Caco-2 (cell line): ENCODE measurements at regions not wholly inside any gene's neighbourhood (a gene's known extent, or its start where the extent isn't known, plus 50 kb on each side); places are given as distances from the start of the nearest gene placed in this dataset.

Experiments
- BruUV-seq: library from RNA; stranded (reverse); fragments of 400-500 nt; replicated peaks from 2 replicates; lab custom pipeline; 2021; lab: Mats Ljungman, UMichigan
- CTCF ChIA-PET: fragments of 300-600 bp; sonication (Branson Sonifier 250); formaldehyde crosslinking; loops from one replicate; lab custom pipeline; 2022; ENCODE audit warnings: antibody characterized with exemption; lab: Charles Lee
- POLR2A ChIA-PET: fragments of 300-600 bp; sonication (Branson Sonifier 250); formaldehyde crosslinking; loops from one replicate; lab custom pipeline; 2022; ENCODE audit warnings: antibody characterized with exemption; lab: Charles Lee
- DNase-seq, 2 experiments: peaks; one replicate each; pipeline versions ENCODE4 v3.0.0 to v3.0.0-alpha.2; 2020 to 2022
- H3K27me3 ChIP-seq: replicated peaks from 2 replicates; pipeline ENCODE4 v1.6.0; 2011; ENCODE audit warnings: low read length; ENCODE audit not compliant: control insufficient read depth, insufficient read depth
- H3K36me3 ChIP-seq: 2 replicates; pipeline ENCODE4 v1.5.1; 2011; ENCODE audit warnings: low read length; ENCODE audit not compliant: control insufficient read depth, insufficient read depth
- H3K4me1 ChIP-seq: fragments of 250-450 bp; sonication (Bioruptor Pico); 2 replicates; pipeline ENCODE4 v1.5.1; 2020; ENCODE audit warnings: mild to moderate bottlenecking
- H3K4me3 ChIP-seq: 2 replicates; pipeline ENCODE4 v1.5.1; 2011; ENCODE audit warnings: low read depth, mild to moderate bottlenecking, control low read depth, low read length
- H3K9me3 ChIP-seq: fragments of 250-450 bp; sonication (Bioruptor Pico); 2 replicates; pipeline ENCODE4 v1.5.1; 2020; ENCODE audit warnings: mild to moderate bottlenecking, moderate library complexity
- H3K27ac Mint-ChIP-seq: one replicate; pipeline ENCODE4 v1.8.0; 2022; ENCODE audit warnings: mixed read lengths; ENCODE audit not compliant: unreplicated experiment
- H3K27me3 Mint-ChIP-seq: one replicate; pipeline ENCODE4 v1.8.0; 2022; ENCODE audit warnings: mixed read lengths; ENCODE audit not compliant: insufficient read depth, unreplicated experiment
- H3K36me3 Mint-ChIP-seq: one replicate; pipeline ENCODE4 v1.8.0; 2022; ENCODE audit warnings: mild to moderate bottlenecking, mixed read lengths; ENCODE audit not compliant: insufficient read depth, unreplicated experiment
- H3K4me1 Mint-ChIP-seq: one replicate; pipeline ENCODE4 v1.8.0; 2022; ENCODE audit warnings: low read depth, mixed read lengths; ENCODE audit not compliant: unreplicated experiment
- H3K4me3 Mint-ChIP-seq: one replicate; pipeline ENCODE4 v1.8.0; 2022; ENCODE audit warnings: mild to moderate bottlenecking, moderate library complexity, mixed read lengths; ENCODE audit not compliant: unreplicated experiment
- H3K9me3 Mint-ChIP-seq: one replicate; pipeline ENCODE4 v1.8.0; 2022; ENCODE audit warnings: mixed read lengths; ENCODE audit not compliant: unreplicated experiment
- intact Hi-C: fragments of 100-400 bp; cut with micrococcal nuclease; formaldehyde crosslinking; loops from one replicate; pipeline ENCODE4 v1.10.0; 2022; ENCODE audit not compliant: unreplicated experiment
- TF ChIP-seq, protein P1 (sequence below), 2 experiments: fragments of 200-600 bp in 1 of 2; IDR thresholded peaks; 1 replicate in 1 of 2; 2 replicates in 1 of 2; pipeline versions ENCODE4 v1.5.1 to v1.8.0; 2011 to 2022; ENCODE audit warnings: antibody characterized with exemption in 1 of 2, control low read depth in 1 of 2, inconsistent platforms in 1 of 2, low read depth in 1 of 2, low read length in 1 of 2, mild to moderate bottlenecking in 1 of 2, moderate library complexity in 1 of 2; ENCODE audit not compliant: insufficient read depth in 1 of 2, severe bottlenecking in 1 of 2, unreplicated experiment in 1 of 2

DNA sequence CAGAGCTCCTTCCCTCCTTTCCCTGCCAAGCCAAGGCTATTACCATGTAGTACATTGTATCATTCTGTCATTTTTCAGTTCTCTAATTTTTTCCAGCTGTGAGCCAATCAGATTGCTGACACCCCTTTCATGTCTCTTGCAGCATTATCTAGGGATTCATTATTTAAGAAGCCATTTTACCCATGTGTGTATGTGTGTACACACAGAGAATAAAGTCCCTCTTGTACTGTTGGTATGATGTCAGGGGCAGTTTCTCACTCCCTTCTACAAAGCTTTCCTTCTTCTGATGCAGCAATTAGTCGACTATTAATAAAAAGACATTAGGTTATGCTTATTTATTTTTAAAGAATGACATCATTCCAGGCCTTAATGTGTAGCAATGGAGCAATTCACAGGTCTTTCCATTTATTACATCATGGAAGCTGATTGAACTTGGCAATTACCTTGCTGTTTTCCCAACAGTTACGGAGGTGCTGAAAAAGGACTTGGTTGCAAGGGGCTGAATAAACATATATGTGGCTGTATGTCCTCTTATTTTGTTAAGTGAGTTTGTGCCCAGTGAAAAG, 159.4 kb upstream of the HS3ST3A1 start:
- H3K27ac Mint-ChIP-seq, result no peak overlapping the region
- intact Hi-C loops, result no loop called here
- Histone ChIP-seq H3K27me3 (no peaks in the 10 kb centered on the region), H3K4me1 (no peaks in the 10 kb centered on the region), H3K36me3 (no peaks in the 10 kb centered on the region), H3K4me3 (no peak overlapping the region), H3K9me3 (no peaks in the 10 kb centered on the region)
- H3K9me3 Mint-ChIP-seq, result no peaks in the 10 kb centered on the region
- H3K4me3 Mint-ChIP-seq, result no peak overlapping the region
- no peaks in the 10 kb centered on the region for H3K27me3 Mint-ChIP-seq
- BruUV-seq, result no TSS peak
- CTCF ChIA-PET, result no interaction called here
- DNase-seq, result no peak
- POLR2A ChIA-PET, result no interaction called here
- TF ChIP-seq, protein P1, sequence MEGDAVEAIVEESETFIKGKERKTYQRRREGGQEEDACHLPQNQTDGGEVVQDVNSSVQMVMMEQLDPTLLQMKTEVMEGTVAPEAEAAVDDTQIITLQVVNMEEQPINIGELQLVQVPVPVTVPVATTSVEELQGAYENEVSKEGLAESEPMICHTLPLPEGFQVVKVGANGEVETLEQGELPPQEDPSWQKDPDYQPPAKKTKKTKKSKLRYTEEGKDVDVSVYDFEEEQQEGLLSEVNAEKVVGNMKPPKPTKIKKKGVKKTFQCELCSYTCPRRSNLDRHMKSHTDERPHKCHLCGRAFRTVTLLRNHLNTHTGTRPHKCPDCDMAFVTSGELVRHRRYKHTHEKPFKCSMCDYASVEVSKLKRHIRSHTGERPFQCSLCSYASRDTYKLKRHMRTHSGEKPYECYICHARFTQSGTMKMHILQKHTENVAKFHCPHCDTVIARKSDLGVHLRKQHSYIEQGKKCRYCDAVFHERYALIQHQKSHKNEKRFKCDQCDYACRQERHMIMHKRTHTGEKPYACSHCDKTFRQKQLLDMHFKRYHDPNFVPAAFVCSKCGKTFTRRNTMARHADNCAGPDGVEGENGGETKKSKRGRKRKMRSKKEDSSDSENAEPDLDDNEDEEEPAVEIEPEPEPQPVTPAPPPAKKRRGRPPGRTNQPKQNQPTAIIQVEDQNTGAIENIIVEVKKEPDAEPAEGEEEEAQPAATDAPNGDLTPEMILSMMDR (IDR thresholded peaks at IDR 0.05; ENCODE audit: insufficient read depth in 1 of 2, low read depth in 1 of 2, low read length in 1 of 2, severe bottlenecking in 1 of 2, unreplicated experiment in 1 of 2), result no peak
- no peaks in the 10 kb centered on the region for H3K4me1 Mint-ChIP-seq
- H3K36me3 Mint-ChIP-seq, result no peaks in the 10 kb centered on the region

DNA sequence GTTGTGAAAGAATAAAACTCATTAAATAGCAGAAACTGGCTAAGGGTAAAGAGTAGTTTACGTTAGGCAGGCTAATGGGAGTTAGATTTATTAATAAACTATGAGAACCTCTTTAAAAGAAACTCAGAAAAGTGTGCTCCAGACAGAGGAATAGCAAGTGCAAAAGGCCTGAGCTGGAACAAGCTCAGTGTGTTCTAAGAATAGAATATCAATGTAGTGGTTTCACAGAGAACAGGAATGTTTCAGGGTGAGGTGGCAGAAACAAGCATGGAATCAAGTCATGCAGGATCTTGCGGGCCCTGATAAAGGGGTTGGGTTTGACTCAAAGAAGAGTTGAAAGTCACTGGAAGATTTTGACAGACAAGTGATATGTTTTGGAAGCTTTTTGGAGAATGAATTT, 164.0 kb upstream of the HS3ST3A1 start:
- Histone ChIP-seq H3K27me3 (no peaks in the 10 kb centered on the region), H3K36me3 (no peaks in the 10 kb centered on the region), H3K9me3 (no peaks in the 10 kb centered on the region), H3K4me1 (no peaks in the 10 kb centered on the region), H3K4me3 (no peak overlapping the region)
- Mint-ChIP-seq H3K9me3 (no peaks in the 10 kb centered on the region), H3K4me1 (no peaks in the 10 kb centered on the region), H3K36me3 (no peaks in the 10 kb centered on the region), H3K27me3 (no peaks in the 10 kb centered on the region), H3K27ac (no peak overlapping the region), H3K4me3 (no peak overlapping the region)
- no peak for DNase-seq
- TF ChIP-seq, protein P1 (IDR thresholded peaks at IDR 0.05; ENCODE audit: insufficient read depth in 1 of 2, low read depth in 1 of 2, low read length in 1 of 2, severe bottlenecking in 1 of 2, unreplicated experiment in 1 of 2), result no peak
- no TSS peak for BruUV-seq
- ChIA-PET POLR2A (no interaction called here), CTCF (no interaction called here)
- intact Hi-C loops, result no loop called here

DNA sequence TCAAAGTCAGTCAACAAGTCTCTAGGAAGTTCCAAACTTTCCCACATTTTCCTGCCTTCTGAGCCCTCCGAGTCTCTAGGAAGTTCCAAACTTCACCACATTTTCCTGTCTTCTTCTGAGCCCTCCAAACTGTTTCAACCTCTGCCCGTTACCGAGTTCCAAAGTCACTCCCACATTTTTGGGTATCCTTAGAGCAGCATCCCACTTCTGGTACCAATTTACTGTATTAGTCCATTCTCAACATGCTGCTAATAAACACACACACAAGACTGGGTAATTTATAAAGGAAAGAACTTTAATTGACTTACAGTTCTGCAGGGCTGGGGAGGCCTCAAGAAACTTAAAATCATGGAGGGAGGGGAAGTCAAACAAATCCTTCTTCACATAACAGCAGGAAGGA, 169.0 kb upstream of the HS3ST3A1 start:
- BruUV-seq, result no TSS peak
- DNase-seq, result no peak
- no peaks in the 10 kb centered on the region for H3K4me1 Mint-ChIP-seq
- intact Hi-C loops, result no loop called here
- Histone ChIP-seq H3K4me3 (no peak overlapping the region), H3K4me1 (no peaks in the 10 kb centered on the region), H3K9me3 (no peaks in the 10 kb centered on the region), H3K36me3 (no peaks in the 10 kb centered on the region), H3K27me3 (no peaks in the 10 kb centered on the region)
- no peaks in the 10 kb centered on the region for H3K36me3 Mint-ChIP-seq
- H3K27me3 Mint-ChIP-seq, result no peaks in the 10 kb centered on the region
- no peak overlapping the region for H3K4me3 Mint-ChIP-seq
- ChIA-PET CTCF (no interaction called here), POLR2A (no interaction called here)
- no peak overlapping the region for H3K27ac Mint-ChIP-seq
- TF ChIP-seq, protein P1 (IDR thresholded peaks at IDR 0.05; ENCODE audit: insufficient read depth in 1 of 2, low read depth in 1 of 2, low read length in 1 of 2, severe bottlenecking in 1 of 2, unreplicated experiment in 1 of 2), result no peak
- H3K9me3 Mint-ChIP-seq, result peaks cover 11% of the 10 kb centered on the region
